Caco-2 (cell line): ENCODE measurements at regions not wholly inside any gene's neighbourhood (a gene's known extent, or its start where the extent isn't known, plus 50 kb on each side); places are given as distances from the start of the nearest gene placed in this dataset.

Experiments
- BruUV-seq: library from RNA; stranded (reverse); fragments of 400-500 nt; replicated peaks from 2 replicates; lab custom pipeline; 2021; lab: Mats Ljungman, UMichigan
- CTCF ChIA-PET: fragments of 300-600 bp; sonication (Branson Sonifier 250); formaldehyde crosslinking; loops from one replicate; lab custom pipeline; 2022; ENCODE audit warnings: antibody characterized with exemption; lab: Charles Lee
- POLR2A ChIA-PET: fragments of 300-600 bp; sonication (Branson Sonifier 250); formaldehyde crosslinking; loops from one replicate; lab custom pipeline; 2022; ENCODE audit warnings: antibody characterized with exemption; lab: Charles Lee
- DNase-seq, 2 experiments: peaks; one replicate each; pipeline versions ENCODE4 v3.0.0 to v3.0.0-alpha.2; 2020 to 2022
- H3K27me3 ChIP-seq: replicated peaks from 2 replicates; pipeline ENCODE4 v1.6.0; 2011; ENCODE audit warnings: low read length; ENCODE audit not compliant: control insufficient read depth, insufficient read depth
- H3K36me3 ChIP-seq: 2 replicates; pipeline ENCODE4 v1.5.1; 2011; ENCODE audit warnings: low read length; ENCODE audit not compliant: control insufficient read depth, insufficient read depth
- H3K4me1 ChIP-seq: fragments of 250-450 bp; sonication (Bioruptor Pico); 2 replicates; pipeline ENCODE4 v1.5.1; 2020; ENCODE audit warnings: mild to moderate bottlenecking
- H3K4me3 ChIP-seq: 2 replicates; pipeline ENCODE4 v1.5.1; 2011; ENCODE audit warnings: low read depth, mild to moderate bottlenecking, control low read depth, low read length
- H3K9me3 ChIP-seq: fragments of 250-450 bp; sonication (Bioruptor Pico); 2 replicates; pipeline ENCODE4 v1.5.1; 2020; ENCODE audit warnings: mild to moderate bottlenecking, moderate library complexity
- H3K27ac Mint-ChIP-seq: one replicate; pipeline ENCODE4 v1.8.0; 2022; ENCODE audit warnings: mixed read lengths; ENCODE audit not compliant: unreplicated experiment
- H3K27me3 Mint-ChIP-seq: one replicate; pipeline ENCODE4 v1.8.0; 2022; ENCODE audit warnings: mixed read lengths; ENCODE audit not compliant: insufficient read depth, unreplicated experiment
- H3K36me3 Mint-ChIP-seq: one replicate; pipeline ENCODE4 v1.8.0; 2022; ENCODE audit warnings: mild to moderate bottlenecking, mixed read lengths; ENCODE audit not compliant: insufficient read depth, unreplicated experiment
- H3K4me1 Mint-ChIP-seq: one replicate; pipeline ENCODE4 v1.8.0; 2022; ENCODE audit warnings: low read depth, mixed read lengths; ENCODE audit not compliant: unreplicated experiment
- H3K4me3 Mint-ChIP-seq: one replicate; pipeline ENCODE4 v1.8.0; 2022; ENCODE audit warnings: mild to moderate bottlenecking, moderate library complexity, mixed read lengths; ENCODE audit not compliant: unreplicated experiment
- H3K9me3 Mint-ChIP-seq: one replicate; pipeline ENCODE4 v1.8.0; 2022; ENCODE audit warnings: mixed read lengths; ENCODE audit not compliant: unreplicated experiment
- CTCF ChIP-seq, 2 experiments: fragments of 200-600 bp in 1 of 2; IDR thresholded peaks; 1 replicate in 1 of 2; 2 replicates in 1 of 2; pipeline versions ENCODE4 v1.5.1 to v1.8.0; 2011 to 2022; ENCODE audit warnings: antibody characterized with exemption in 1 of 2, control low read depth in 1 of 2, inconsistent platforms in 1 of 2, low read depth in 1 of 2, low read length in 1 of 2, mild to moderate bottlenecking in 1 of 2, moderate library complexity in 1 of 2; ENCODE audit not compliant: insufficient read depth in 1 of 2, severe bottlenecking in 1 of 2, unreplicated experiment in 1 of 2
- intact Hi-C: fragments of 100-400 bp; cut with micrococcal nuclease; formaldehyde crosslinking; loops from one replicate; pipeline ENCODE4 v1.10.0; 2022; ENCODE audit not compliant: unreplicated experiment

- H3K4me3 ChIP-seq: no peak overlapping the region
- no peak for DNase-seq
- no peaks in the 10 kb centered on the region for H3K36me3 ChIP-seq
- H3K9me3 ChIP-seq: no peaks in the 10 kb centered on the region
- H3K4me3 Mint-ChIP-seq: no peak overlapping the region
- H3K4me1 Mint-ChIP-seq: no peaks in the 10 kb centered on the region
- no peaks in the 10 kb centered on the region for H3K4me1 ChIP-seq
- POLR2A ChIA-PET: no interaction called here
- H3K27me3 ChIP-seq: no peaks in the 10 kb centered on the region
- H3K36me3 Mint-ChIP-seq: no peaks in the 10 kb centered on the region
- CTCF ChIA-PET: no interaction called here
- TF ChIP-seq CTCF (IDR thresholded peaks at IDR 0.05; ENCODE audit: insufficient read depth in 1 of 2, low read depth in 1 of 2, low read length in 1 of 2, severe bottlenecking in 1 of 2, unreplicated experiment in 1 of 2): no peak
- H3K27ac Mint-ChIP-seq: no peak overlapping the region
- BruUV-seq: no TSS peak
- intact Hi-C loops: no loop called here
- no peaks in the 10 kb centered on the region for H3K9me3 Mint-ChIP-seq
- no peaks in the 10 kb centered on the region for H3K27me3 Mint-ChIP-seq
These were observed 165.4 kb upstream of the CPNE8 start for GRCh38 chr12:39070775-39071174.

- Histone ChIP-seq H3K9me3 (no peaks in the 10 kb centered on the region), H3K27me3 (no peaks in the 10 kb centered on the region; the same call in 1 of the 2 replicates), H3K36me3 (no peaks in the 10 kb centered on the region), H3K4me3 (no peak overlapping the region), H3K4me1 (no peaks in the 10 kb centered on the region)
- Mint-ChIP-seq H3K36me3 (no peaks in the 10 kb centered on the region), H3K27me3 (no peaks in the 10 kb centered on the region), H3K4me3 (no peak overlapping the region), H3K9me3 (no peaks in the 10 kb centered on the region), H3K4me1 (peaks cover 6% of the 10 kb centered on the region), H3K27ac (no peak overlapping the region)
- intact Hi-C loops: no loop called here
- TF ChIP-seq CTCF (IDR thresholded peaks at IDR 0.05; ENCODE audit: insufficient read depth in 1 of 2, low read depth in 1 of 2, low read length in 1 of 2, severe bottlenecking in 1 of 2, unreplicated experiment in 1 of 2): no peak
- no peak for DNase-seq
- BruUV-seq: no TSS peak
- POLR2A ChIA-PET: no interaction called here
- CTCF ChIA-PET: no interaction called here
These were observed 160.1 kb upstream of the CPNE8 start for GRCh38 chr12:39065455-39065854.

GRCh38 chr12:39064708-39065107, 159.3 kb upstream of the CPNE8 start:
- Mint-ChIP-seq H3K4me1 (peaks cover 6% of the 10 kb centered on the region), H3K27me3 (no peaks in the 10 kb centered on the region), H3K9me3 (no peaks in the 10 kb centered on the region), H3K36me3 (no peaks in the 10 kb centered on the region), H3K27ac (no peak overlapping the region), H3K4me3 (no peak overlapping the region)
- CTCF ChIA-PET: no interaction called here
- H3K4me1 ChIP-seq: no peaks in the 10 kb centered on the region
- POLR2A ChIA-PET: no interaction called here
- BruUV-seq: no TSS peak
- no peaks in the 10 kb centered on the region; the same call in 1 of the 2 replicates for H3K27me3 ChIP-seq
- H3K9me3 ChIP-seq: no peaks in the 10 kb centered on the region
- TF ChIP-seq CTCF (IDR thresholded peaks at IDR 0.05; ENCODE audit: insufficient read depth in 1 of 2, low read depth in 1 of 2, low read length in 1 of 2, severe bottlenecking in 1 of 2, unreplicated experiment in 1 of 2): no peak
- DNase-seq: no peak
- H3K4me3 ChIP-seq: no peak overlapping the region
- intact Hi-C loops: no loop called here
- H3K36me3 ChIP-seq: no peaks in the 10 kb centered on the region
